Neuronal stem cell (in vitro differentiated cells): ENCODE measurements at regions not wholly inside any gene's neighbourhood (a gene's known extent, or its start where the extent isn't known, plus 50 kb on each side); places are given as distances from the start of the nearest gene placed in this dataset.

ENCODE experiments used
- DNase-seq: peaks from one replicate; pipeline ENCODE4 v3.0.0-alpha.2; 2013; ENCODE audit warnings: low spot score
- H2AFZ ChIP-seq: one replicate; pipeline ENCODE4 v1.6.1; 2013; ENCODE audit warnings: mild to moderate bottlenecking, low read length, inconsistent platforms
- H2AK5ac ChIP-seq: 2 replicates; pipeline ENCODE4 v1.6.1; 2013; ENCODE audit warnings: low read depth, mild to moderate bottlenecking, inconsistent platforms, low read length, moderate library complexity, mixed read lengths
- H2BK120ac ChIP-seq: 2 replicates; pipeline ENCODE4 v1.6.1; 2013; ENCODE audit warnings: low read depth, mild to moderate bottlenecking, inconsistent platforms, low read length, moderate library complexity, mixed read lengths
- H2BK12ac ChIP-seq: one replicate; pipeline ENCODE4 v1.6.1; 2013; ENCODE audit warnings: low read length, inconsistent platforms
- H2BK15ac ChIP-seq: 2 replicates; pipeline ENCODE4 v1.6.1; 2013; ENCODE audit warnings: mild to moderate bottlenecking, low read length, inconsistent platforms, mixed read lengths
- H2BK5ac ChIP-seq: one replicate; pipeline ENCODE4 v1.6.1; 2013; ENCODE audit warnings: inconsistent platforms, mild to moderate bottlenecking, low read length, moderate library complexity
- H3K14ac ChIP-seq: one replicate; pipeline ENCODE4 v1.6.1; 2013; ENCODE audit warnings: low read length, inconsistent platforms
- H3K18ac ChIP-seq: 2 replicates; pipeline ENCODE4 v1.6.1; 2013; ENCODE audit warnings: low read length, inconsistent platforms
- H3K23ac ChIP-seq: 2 replicates; pipeline ENCODE4 v1.6.1; 2013; ENCODE audit warnings: low read depth, mild to moderate bottlenecking, mixed read lengths, low read length, inconsistent platforms; ENCODE audit not compliant: poor library complexity
- H3K27ac ChIP-seq: replicated peaks from 3 replicates; pipeline ENCODE4 v1.5.1; 2013; ENCODE audit warnings: low read length, inconsistent platforms
- H3K27me3 ChIP-seq, 3 experiments: 2 replicates each; pipeline ENCODE4 v1.6.1; 2013; ENCODE audit warnings: low read length in 3 of 3, mild to moderate bottlenecking in 2 of 3, inconsistent platforms in 1 of 3, low read depth in 1 of 3, mixed read lengths in 1 of 3, moderate library complexity in 1 of 3; ENCODE audit not compliant: control insufficient read depth in 3 of 3, insufficient read depth in 3 of 3
- H3K36me3 ChIP-seq, 2 donors: replicated peaks in 1 of 2; 2 replicates each; pipeline ENCODE4 v1.6.1; 2013; ENCODE audit warnings: low read length in 2 of 2; ENCODE audit not compliant: control insufficient read depth in 2 of 2, insufficient read depth in 2 of 2
- H3K4ac ChIP-seq: 2 replicates; pipeline ENCODE4 v1.6.1; 2013; ENCODE audit warnings: inconsistent platforms, mild to moderate bottlenecking, low read length, moderate library complexity
- H3K4me1 ChIP-seq, 2 donors: 1 replicate in 1 of 2; 2 replicates in 1 of 2; pipeline ENCODE4 v1.6.1; 2013; ENCODE audit warnings: low read length in 2 of 2, low read depth in 1 of 2; ENCODE audit not compliant: control insufficient read depth in 2 of 2, insufficient read depth in 1 of 2
- H3K4me2 ChIP-seq: one replicate; pipeline ENCODE4 v1.6.1; 2013; ENCODE audit warnings: mild to moderate bottlenecking, low read length, inconsistent platforms; ENCODE audit not compliant: insufficient read depth, poor library complexity, severe bottlenecking
- H3K4me3 ChIP-seq, 2 donors: 2 replicates each; pipeline ENCODE4 v1.5.1; 2013; ENCODE audit warnings: low read length in 2 of 2, mild to moderate bottlenecking in 2 of 2, inconsistent platforms in 1 of 2, moderate library complexity in 1 of 2
- H3K79me1 ChIP-seq: one replicate; pipeline ENCODE4 v1.6.1; 2013; ENCODE audit warnings: low read depth, mild to moderate bottlenecking, inconsistent platforms, low read length, moderate library complexity
- H3K9ac ChIP-seq: one replicate; pipeline ENCODE4 v1.6.1; 2013; ENCODE audit warnings: mild to moderate bottlenecking, low read depth, low read length, inconsistent platforms; ENCODE audit not compliant: poor library complexity
- H3K9me3 ChIP-seq, 2 donors: replicated peaks in 1 of 2; 2 replicates each; pipeline versions ENCODE3 to v1.6.1; 2013; ENCODE audit warnings: low read length in 2 of 2, mild to moderate bottlenecking in 2 of 2, inconsistent platforms in 1 of 2, low read depth in 1 of 2, mixed read lengths in 1 of 2, moderate library complexity in 1 of 2; ENCODE audit not compliant: control insufficient read depth in 2 of 2, insufficient read depth in 1 of 2
- H4K8ac ChIP-seq: one replicate; pipeline ENCODE4 v1.6.1; 2013; ENCODE audit warnings: low read depth, mild to moderate bottlenecking, inconsistent platforms, low read length, moderate library complexity
- H4K91ac ChIP-seq: one replicate; pipeline ENCODE4 v1.6.1; 2013; ENCODE audit warnings: low read length, low read depth, mild to moderate bottlenecking, inconsistent platforms; ENCODE audit not compliant: poor library complexity
- WGBS, 2 donors: extraction: QIAGEN DNeasy Blood & Tissue Kit; methylation state at CpG; one replicate each; pipeline ENCODE4 v1.1.7; 2013; ENCODE audit warnings: missing lambda C conversion rate in 2 of 2, mixed read lengths in 1 of 2; ENCODE audit not compliant: insufficient read length in 2 of 2, insufficient replicate concordance in 1 of 2; ENCODE audit errors: extremely low coverage in 2 of 2; 5-methylcytosine and 5-hydroxymethylcytosine counted together

DNA sequence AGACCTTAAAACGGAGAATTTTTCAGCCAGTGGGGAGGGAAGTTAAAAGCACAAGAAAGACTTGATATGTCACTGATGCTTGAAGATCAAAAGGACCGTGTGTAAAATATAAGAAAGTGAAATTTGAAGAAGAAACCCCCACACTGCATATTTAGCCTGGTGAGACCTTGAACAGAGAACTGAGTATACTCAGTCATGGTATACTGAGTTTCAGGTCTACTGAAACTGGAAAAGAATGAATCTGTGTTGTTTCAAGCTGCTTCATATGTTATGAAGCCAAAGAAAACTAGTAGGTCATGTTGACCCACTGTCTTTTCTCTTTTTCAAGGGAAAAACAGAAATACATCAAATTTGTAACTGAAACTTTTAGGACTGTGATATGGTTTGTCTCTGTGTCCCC, 443.8 kb upstream of the GJE1 start:
- H3K14ac ChIP-seq, result no peak overlapping the region
- H3K4ac ChIP-seq, result no peak overlapping the region
- no peak overlapping the region for H2BK5ac ChIP-seq
- H3K9ac ChIP-seq, result no peak overlapping the region
- no peak overlapping the region for H4K91ac ChIP-seq
- no peaks in the 10 kb centered on the region for H3K4me1 ChIP-seq
- H2AFZ ChIP-seq, result no peak overlapping the region
- H2BK15ac ChIP-seq, result no peak overlapping the region
- H3K4me2 ChIP-seq, result no peak overlapping the region
- no peak overlapping the region for H3K23ac ChIP-seq
- no peaks in the 10 kb centered on the region for H3K79me1 ChIP-seq
- peaks cover 0 to 5% of the 10 kb centered on the region in 2 donors for H3K9me3 ChIP-seq
- H3K36me3 ChIP-seq, result no peaks in the 10 kb centered on the region
- H4K8ac ChIP-seq, result no peak overlapping the region
- no peak for DNase-seq
- H3K27me3 ChIP-seq, result no peaks in the 10 kb centered on the region
- no CpG with 5 or more reads among the region's 2 CpGs for WGBS, 2 donors
- no peak overlapping the region for H2BK120ac ChIP-seq
- no peak overlapping the region for H3K27ac ChIP-seq
- H2AK5ac ChIP-seq, result no peak overlapping the region
- no peak overlapping the region for H3K18ac ChIP-seq
- no peak overlapping the region for H3K4me3 ChIP-seq
- no peak overlapping the region for H2BK12ac ChIP-seq

DNA sequence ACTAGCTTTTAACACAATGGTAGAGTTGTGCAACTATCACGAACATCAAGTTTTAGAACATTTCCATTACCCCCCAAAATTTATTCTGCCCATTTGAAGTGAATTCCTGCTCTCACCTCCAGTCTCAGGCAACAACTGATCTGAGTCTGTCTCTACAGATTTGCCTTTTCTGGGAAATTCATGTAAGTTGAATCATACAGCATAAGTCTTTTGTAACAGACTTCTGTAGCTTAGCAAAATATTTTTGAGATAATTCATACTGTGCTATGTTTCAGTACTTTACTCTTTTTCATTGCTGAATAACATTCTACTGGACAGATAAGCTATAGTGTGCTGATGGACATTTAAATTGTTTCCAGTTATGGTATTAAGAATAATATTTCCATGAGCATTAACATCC, 447.3 kb upstream of the GJE1 start:
- H3K79me1 ChIP-seq, result no peaks in the 10 kb centered on the region
- H3K14ac ChIP-seq, result no peak overlapping the region
- H2AK5ac ChIP-seq, result no peak overlapping the region
- H3K4me2 ChIP-seq, result no peak overlapping the region
- H2BK120ac ChIP-seq, result no peak overlapping the region
- no CpG with 5 or more reads among the region's 1 CpG for WGBS, 2 donors
- H3K9me3 ChIP-seq, result no peaks in the 10 kb centered on the region
- H3K27ac ChIP-seq, result no peak overlapping the region
- no peak overlapping the region for H3K9ac ChIP-seq
- H4K8ac ChIP-seq, result no peak overlapping the region
- H2BK12ac ChIP-seq, result no peak overlapping the region
- no peak overlapping the region for H2BK5ac ChIP-seq
- H3K18ac ChIP-seq, result no peak overlapping the region
- no peaks in the 10 kb centered on the region for H3K36me3 ChIP-seq
- no peaks in the 10 kb centered on the region for H3K27me3 ChIP-seq
- H2BK15ac ChIP-seq, result no peak overlapping the region
- no peak overlapping the region for H3K4me3 ChIP-seq
- H4K91ac ChIP-seq, result no peak overlapping the region
- H3K4ac ChIP-seq, result no peak overlapping the region
- no peak for DNase-seq
- no peaks in the 10 kb centered on the region for H3K4me1 ChIP-seq
- H2AFZ ChIP-seq, result no peak overlapping the region
- no peak overlapping the region for H3K23ac ChIP-seq

DNA sequence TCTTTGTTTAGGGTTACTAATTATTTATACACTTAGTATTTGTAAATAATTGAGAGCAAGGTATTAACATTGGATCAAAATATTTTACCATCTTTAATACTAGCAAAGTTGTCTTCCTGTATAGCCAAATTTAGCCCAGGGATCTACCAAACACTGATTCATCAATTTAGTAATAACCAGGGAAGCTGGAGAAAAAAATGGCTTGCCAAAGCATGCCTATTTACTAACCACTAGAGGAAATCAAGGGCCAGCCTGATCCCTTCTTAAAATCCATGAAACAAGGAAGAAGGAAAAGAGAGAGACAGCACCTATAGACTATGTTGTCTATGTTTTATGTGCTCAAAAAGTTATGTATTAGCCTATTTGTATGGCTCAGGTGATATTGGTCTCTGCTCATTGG, 450.3 kb upstream of the GJE1 start:
- no peak overlapping the region for H2AK5ac ChIP-seq
- no peak overlapping the region for H3K18ac ChIP-seq
- no peak for DNase-seq
- no peak overlapping the region for H2BK12ac ChIP-seq
- no peak overlapping the region for H3K9ac ChIP-seq
- no peak overlapping the region for H3K14ac ChIP-seq
- H2BK15ac ChIP-seq, result no peak overlapping the region
- no peak overlapping the region for H2BK120ac ChIP-seq
- H3K4ac ChIP-seq, result no peak overlapping the region
- H3K27me3 ChIP-seq, result no peaks in the 10 kb centered on the region
- no peak overlapping the region for H3K4me2 ChIP-seq
- H2AFZ ChIP-seq, result no peak overlapping the region
- no peak overlapping the region for H4K91ac ChIP-seq
- H3K23ac ChIP-seq, result no peak overlapping the region
- no peaks in the 10 kb centered on the region for H3K9me3 ChIP-seq
- no peak overlapping the region for H2BK5ac ChIP-seq
- H3K79me1 ChIP-seq, result no peaks in the 10 kb centered on the region
- H4K8ac ChIP-seq, result no peak overlapping the region
- no peak overlapping the region for H3K27ac ChIP-seq
- H3K4me1 ChIP-seq, result no peaks in the 10 kb centered on the region
- no peaks in the 10 kb centered on the region for H3K36me3 ChIP-seq
- no peak overlapping the region for H3K4me3 ChIP-seq

DNA sequence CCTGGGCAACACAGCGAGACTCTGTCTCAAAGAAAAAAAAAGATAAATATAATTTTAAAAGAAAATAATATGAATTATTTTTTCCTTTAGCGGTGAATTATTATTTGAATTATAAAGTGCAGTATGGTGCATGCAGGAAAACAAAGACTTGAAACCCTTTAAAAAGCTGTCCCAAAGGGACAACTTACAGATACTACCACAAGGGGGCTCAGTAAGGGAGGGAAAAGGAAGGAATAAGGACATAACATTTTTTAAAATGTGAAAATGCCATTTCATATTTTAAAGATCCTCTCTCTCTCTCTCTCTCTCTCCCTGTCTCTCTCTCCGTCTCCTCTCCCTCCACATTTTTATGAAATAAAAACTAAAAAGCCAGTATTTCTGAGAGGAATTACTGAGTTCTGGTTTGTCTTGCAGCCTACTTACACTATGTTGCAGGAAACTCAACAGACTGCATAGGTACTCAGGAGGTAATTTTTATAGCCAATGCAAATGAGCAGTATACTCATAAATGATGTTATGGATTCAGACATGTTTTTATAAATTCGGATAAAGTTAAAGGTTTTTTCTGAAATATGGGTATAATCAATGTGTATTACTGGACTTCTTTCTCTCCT, 455.0 kb upstream of the GJE1 start:
- no peaks in the 10 kb centered on the region for H3K9me3 ChIP-seq
- H3K9ac ChIP-seq, result no peak overlapping the region
- no peak overlapping the region for H4K91ac ChIP-seq
- H3K4ac ChIP-seq, result no peak overlapping the region
- H3K4me2 ChIP-seq, result no peak overlapping the region
- no peaks in the 10 kb centered on the region for H3K36me3 ChIP-seq
- H2BK5ac ChIP-seq, result no peak overlapping the region
- H3K27ac ChIP-seq, result no peak overlapping the region
- H2BK120ac ChIP-seq, result no peak overlapping the region
- H2BK12ac ChIP-seq, result no peak overlapping the region
- no peaks in the 10 kb centered on the region for H3K79me1 ChIP-seq
- H3K14ac ChIP-seq, result no peak overlapping the region
- no peaks in the 10 kb centered on the region for H3K27me3 ChIP-seq
- H2AFZ ChIP-seq, result peak overlapping the region; percentile 21
- peak; percentile 9 for DNase-seq
- no peak overlapping the region for H4K8ac ChIP-seq
- no peak overlapping the region for H3K23ac ChIP-seq
- no peak overlapping the region for H3K4me3 ChIP-seq
- no peaks in the 10 kb centered on the region for H3K4me1 ChIP-seq
- H2AK5ac ChIP-seq, result no peak overlapping the region
- no CpG with 5 or more reads among the region's 4 CpGs for WGBS, 2 donors
- no peak overlapping the region for H2BK15ac ChIP-seq
- no peak overlapping the region for H3K18ac ChIP-seq
